ENCODE measurements at regions not wholly inside any gene's neighbourhood (a gene's known extent, or its start where the extent isn't known, plus 50 kb on each side); places are given as distances from the start of the nearest gene placed in this dataset.
"Not testable (repeated sequence)": the region's sequence is repeated elsewhere in the genome, so short reads cannot be mapped to it uniquely, and the experiment has no call there.

GRCh38 chr20:53804920-53805894, 211.6 kb upstream of the ZNF217 start:
- Histone ChIP-seq H3K9me3 (ENCODE audit: control insufficient read depth in 2 of 2, low read length in 2 of 2) (no peaks in the 10 kb centered on the region), H3K4me1 (ENCODE audit: control insufficient read depth, insufficient read depth, low read length, poor library complexity, severe bottlenecking) (no peaks in the 10 kb centered on the region), H3K36me3 (ENCODE audit: control insufficient read depth, insufficient read depth, low read length) (no peaks in the 10 kb centered on the region), H3K27ac (ENCODE audit: insufficient read depth, low read length, poor library complexity, severe bottlenecking) (no peak overlapping the region), H3K27me3 (ENCODE audit: control insufficient read depth, insufficient read depth, low read length) (no peaks in the 10 kb centered on the region), H3K4me3 (ENCODE audit: low read depth, low read length) (no peak overlapping the region)
- DNase-seq (no peak), ATAC-seq (ENCODE audit: low read depth in 2 of 2) (no peak)
- peaks cover 5% of the 10 kb centered on the region for H3K27me3 Mint-ChIP-seq
- H3K4me3 Mint-ChIP-seq, result no peak overlapping the region
- peaks cover 0 to 3% (median 0%) of the 10 kb centered on the region in 4 donors for H3K4me1 Mint-ChIP-seq
- no peaks in the 10 kb centered on the region for H3K36me3 Mint-ChIP-seq
- H3K27ac Mint-ChIP-seq, result peak overlapping the region in 2 of 3 donors; percentile 4 to 15
- no peaks in the 10 kb centered on the region for H3K9me3 Mint-ChIP-seq

- not testable (repeated sequence) for H3K4me3 ChIP-seq (ENCODE audit: low read depth, low read length); ATAC-seq (ENCODE audit: low read depth in 2 of 2); H3K27ac ChIP-seq (ENCODE audit: insufficient read depth, low read length, poor library complexity, severe bottlenecking); H3K36me3 ChIP-seq (ENCODE audit: control insufficient read depth, insufficient read depth, low read length); H3K27me3 Mint-ChIP-seq; H3K4me1 Mint-ChIP-seq; H3K9me3 ChIP-seq (ENCODE audit: control insufficient read depth in 2 of 2, low read length in 2 of 2); DNase-seq; H3K27me3 ChIP-seq (ENCODE audit: control insufficient read depth, insufficient read depth, low read length); H3K9me3 Mint-ChIP-seq; H3K36me3 Mint-ChIP-seq; H3K4me1 ChIP-seq (ENCODE audit: control insufficient read depth, insufficient read depth, low read length, poor library complexity, severe bottlenecking); H3K4me3 Mint-ChIP-seq
- H3K27ac Mint-ChIP-seq, result peak overlapping the region in 1 of 3 donors; percentile 4
These were observed 210.7 kb upstream of the ZNF217 start for GRCh38 chr20:53804308-53804707.

DNA sequence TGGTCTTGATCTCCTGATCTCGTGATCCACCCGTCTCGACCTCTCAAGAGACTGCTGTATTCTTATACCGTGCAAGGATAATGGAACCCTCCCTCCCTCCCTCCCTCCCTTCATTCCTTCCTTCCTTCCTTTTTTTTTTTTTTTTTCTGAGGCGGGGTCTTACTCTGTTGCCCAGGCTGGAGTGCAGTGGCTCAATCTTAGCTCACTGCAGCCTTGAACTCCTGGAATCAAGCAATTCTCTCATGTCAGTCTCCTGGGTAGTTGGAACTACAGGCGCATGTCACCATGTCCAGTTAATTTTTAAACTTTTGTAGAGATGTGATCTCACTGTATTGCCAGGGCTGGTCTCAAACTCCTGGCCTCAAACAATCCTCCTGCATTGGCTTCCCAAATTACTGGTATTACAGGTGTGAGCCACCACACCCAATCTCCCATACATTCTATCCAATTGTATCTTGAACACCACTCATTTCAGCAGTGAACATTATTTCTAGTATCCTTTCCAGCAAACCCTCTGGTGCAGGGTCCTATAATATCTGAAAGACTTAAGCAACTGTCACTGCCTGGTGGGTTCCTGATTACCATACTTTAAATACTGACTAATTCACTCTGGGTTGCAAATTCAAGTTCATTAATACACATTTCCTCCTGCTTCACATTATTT, 210.0 kb upstream of the ZNF217 start:
- Mint-ChIP-seq H3K4me3 (no peak overlapping the region), H3K4me1 (peaks cover 0 to 3% (median 1%) of the 10 kb centered on the region in 4 donors), H3K36me3 (no peaks in the 10 kb centered on the region), H3K27me3 (peaks cover 5% of the 10 kb centered on the region), H3K27ac (no peak overlapping the region), H3K9me3 (peaks cover 0 to 1% (median 0%) of the 10 kb centered on the region in 7 donors)
- ATAC-seq (ENCODE audit: low read depth in 2 of 2), result no peak
- Histone ChIP-seq H3K36me3 (ENCODE audit: control insufficient read depth, insufficient read depth, low read length) (no peaks in the 10 kb centered on the region), H3K27me3 (ENCODE audit: control insufficient read depth, insufficient read depth, low read length) (no peaks in the 10 kb centered on the region), H3K4me3 (ENCODE audit: low read depth, low read length) (no peak overlapping the region), H3K4me1 (ENCODE audit: control insufficient read depth, insufficient read depth, low read length, poor library complexity, severe bottlenecking) (no peaks in the 10 kb centered on the region), H3K9me3 (ENCODE audit: control insufficient read depth in 2 of 2, low read length in 2 of 2) (no peaks in the 10 kb centered on the region), H3K27ac (ENCODE audit: insufficient read depth, low read length, poor library complexity, severe bottlenecking) (no peak overlapping the region)
- no peak for DNase-seq

DNA sequence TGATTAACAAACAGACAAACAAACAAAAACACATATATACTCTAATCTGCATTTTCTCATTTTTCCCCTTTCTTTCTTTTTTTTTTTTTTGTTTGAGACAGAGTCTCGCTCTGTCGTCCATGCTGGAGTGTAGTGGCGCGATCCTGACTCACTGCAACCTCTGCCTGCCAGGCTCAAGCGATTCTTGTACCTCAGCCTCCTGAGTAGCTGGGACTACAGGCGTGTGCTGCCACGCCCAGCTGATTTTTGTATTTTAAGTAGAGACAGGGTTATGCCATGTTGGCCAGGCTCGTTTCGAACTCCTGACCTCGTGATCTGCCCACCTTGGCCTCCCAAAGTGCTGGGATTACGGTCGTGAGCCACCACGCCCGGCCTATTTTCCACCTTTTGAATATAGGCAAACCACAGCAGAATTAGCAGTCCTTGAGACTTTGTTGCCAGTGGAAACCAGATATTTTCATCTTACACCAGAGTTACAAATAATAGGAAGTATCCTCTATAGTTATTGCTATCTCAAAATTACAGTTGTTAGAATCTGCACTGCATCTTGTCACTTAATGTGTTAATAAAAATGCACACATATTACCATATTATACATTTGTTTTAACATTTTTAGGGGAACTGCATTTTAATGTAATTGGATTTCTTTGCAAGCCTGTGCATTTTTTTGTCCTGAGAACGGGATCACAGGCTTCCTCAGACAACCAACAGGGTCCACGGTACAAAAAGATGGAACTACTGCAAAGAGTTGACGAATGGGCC, 208.2 kb upstream of the ZNF217 start:
- no peaks in the 10 kb centered on the region for H3K4me1 ChIP-seq (ENCODE audit: control insufficient read depth, insufficient read depth, low read length, poor library complexity, severe bottlenecking)
- Mint-ChIP-seq H3K27ac (no peak overlapping the region), H3K36me3 (no peaks in the 10 kb centered on the region), H3K4me3 (no peak overlapping the region), H3K27me3 (peaks cover 5% of the 10 kb centered on the region), H3K4me1 (peaks cover 0 to 2% (median 0%) of the 10 kb centered on the region in 4 donors), H3K9me3 (peaks cover 0 to 3% (median 0%) of the 10 kb centered on the region in 7 donors)
- DNase-seq (no peak), ATAC-seq (ENCODE audit: low read depth in 2 of 2) (no peak)
- H3K36me3 ChIP-seq (ENCODE audit: control insufficient read depth, insufficient read depth, low read length), result no peaks in the 10 kb centered on the region
- no peaks in the 10 kb centered on the region for H3K27me3 ChIP-seq (ENCODE audit: control insufficient read depth, insufficient read depth, low read length)
- no peaks in the 10 kb centered on the region for H3K9me3 ChIP-seq (ENCODE audit: control insufficient read depth in 2 of 2, low read length in 2 of 2)
- no peak overlapping the region for H3K4me3 ChIP-seq (ENCODE audit: low read depth, low read length)
- no peak overlapping the region for H3K27ac ChIP-seq (ENCODE audit: insufficient read depth, low read length, poor library complexity, severe bottlenecking)

GRCh38 chr20:53800883-53801604, 207.4 kb upstream of the ZNF217 start:
- H3K4me3 Mint-ChIP-seq, result no peak overlapping the region
- H3K4me1 Mint-ChIP-seq, result peaks cover 0 to 2% (median 0%) of the 10 kb centered on the region in 4 donors
- H3K4me3 ChIP-seq (ENCODE audit: low read depth, low read length), result no peak overlapping the region
- no peaks in the 10 kb centered on the region for H3K27me3 ChIP-seq (ENCODE audit: control insufficient read depth, insufficient read depth, low read length)
- ATAC-seq (ENCODE audit: low read depth in 2 of 2), result no peak
- H3K27me3 Mint-ChIP-seq, result peaks cover 5% of the 10 kb centered on the region
- H3K9me3 ChIP-seq (ENCODE audit: control insufficient read depth in 2 of 2, low read length in 2 of 2), result no peaks in the 10 kb centered on the region
- DNase-seq, result no peak
- no peaks in the 10 kb centered on the region for H3K36me3 ChIP-seq (ENCODE audit: control insufficient read depth, insufficient read depth, low read length)
- no peak overlapping the region for H3K27ac ChIP-seq (ENCODE audit: insufficient read depth, low read length, poor library complexity, severe bottlenecking)
- no peaks in the 10 kb centered on the region for H3K36me3 Mint-ChIP-seq
- H3K27ac Mint-ChIP-seq, result peak overlapping the region in 1 of 3 donors; percentile 44
- peaks cover 0 to 3% (median 0%) of the 10 kb centered on the region in 7 donors for H3K9me3 Mint-ChIP-seq
- H3K4me1 ChIP-seq (ENCODE audit: control insufficient read depth, insufficient read depth, low read length, poor library complexity, severe bottlenecking), result no peaks in the 10 kb centered on the region

DNA sequence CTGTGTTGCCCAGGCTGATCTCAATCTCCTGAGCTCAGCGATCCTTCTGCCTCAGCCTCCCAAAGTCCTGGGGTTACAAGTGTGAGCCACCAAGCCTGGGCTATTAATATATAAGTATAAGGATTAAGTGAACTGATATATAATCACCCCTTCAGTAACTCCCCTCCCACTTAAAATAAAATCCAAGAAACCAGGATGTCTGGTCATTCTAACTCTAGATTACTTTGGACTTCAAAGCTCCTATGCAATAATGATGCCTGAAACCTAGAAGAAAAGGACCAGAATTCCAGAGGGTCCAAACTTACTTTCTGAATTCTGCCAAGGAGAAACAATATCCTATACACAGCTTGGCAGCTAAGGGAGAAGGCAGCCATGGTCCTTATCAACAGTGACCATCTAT, 206.8 kb upstream of the ZNF217 start:
- Histone ChIP-seq H3K36me3 (ENCODE audit: control insufficient read depth, insufficient read depth, low read length) (no peaks in the 10 kb centered on the region), H3K4me1 (ENCODE audit: control insufficient read depth, insufficient read depth, low read length, poor library complexity, severe bottlenecking) (no peaks in the 10 kb centered on the region), H3K9me3 (ENCODE audit: control insufficient read depth in 2 of 2, low read length in 2 of 2) (no peaks in the 10 kb centered on the region), H3K27ac (ENCODE audit: insufficient read depth, low read length, poor library complexity, severe bottlenecking) (no peak overlapping the region), H3K27me3 (ENCODE audit: control insufficient read depth, insufficient read depth, low read length) (no peaks in the 10 kb centered on the region), H3K4me3 (ENCODE audit: low read depth, low read length) (no peak overlapping the region)
- ATAC-seq (ENCODE audit: low read depth in 2 of 2) (no peak), DNase-seq (no peak)
- H3K27ac Mint-ChIP-seq, result no peak overlapping the region
- peaks cover 0 to 2% (median 0%) of the 10 kb centered on the region in 4 donors for H3K4me1 Mint-ChIP-seq
- H3K4me3 Mint-ChIP-seq, result no peak overlapping the region
- H3K36me3 Mint-ChIP-seq, result no peaks in the 10 kb centered on the region
- H3K9me3 Mint-ChIP-seq, result peaks cover 0 to 3% (median 0%) of the 10 kb centered on the region in 7 donors
- H3K27me3 Mint-ChIP-seq, result peaks cover 5% of the 10 kb centered on the region

DNA sequence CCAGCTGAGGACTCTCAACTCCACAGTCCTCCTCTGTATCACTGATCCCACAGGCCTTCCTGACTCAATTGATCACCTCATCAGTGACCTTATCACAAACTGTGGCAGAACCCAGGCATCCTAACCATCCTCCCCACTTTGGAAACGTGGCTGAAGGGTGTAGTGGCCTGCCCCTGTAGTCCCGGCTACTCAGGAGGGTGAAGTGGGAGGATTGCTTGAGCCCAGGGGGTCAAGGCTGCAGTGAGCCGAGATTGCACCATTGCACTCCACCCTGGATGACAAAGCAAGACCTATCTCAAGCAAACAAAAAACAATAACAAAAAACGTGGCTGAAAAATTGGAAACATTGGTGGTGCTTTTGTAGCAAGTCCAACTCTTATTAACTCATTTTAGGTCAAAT, 203.4 kb upstream of the ZNF217 start:
- H3K4me3 ChIP-seq (ENCODE audit: low read depth, low read length), result no peak overlapping the region
- Mint-ChIP-seq H3K36me3 (no peaks in the 10 kb centered on the region), H3K9me3 (peaks cover 0 to 3% (median 0%) of the 10 kb centered on the region in 7 donors), H3K27me3 (peaks cover 5% of the 10 kb centered on the region), H3K4me3 (no peak overlapping the region), H3K27ac (no peak overlapping the region), H3K4me1 (peaks cover 0 to 2% (median 0%) of the 10 kb centered on the region in 4 donors)
- H3K27me3 ChIP-seq (ENCODE audit: control insufficient read depth, insufficient read depth, low read length), result no peaks in the 10 kb centered on the region
- no peak overlapping the region for H3K27ac ChIP-seq (ENCODE audit: insufficient read depth, low read length, poor library complexity, severe bottlenecking)
- H3K36me3 ChIP-seq (ENCODE audit: control insufficient read depth, insufficient read depth, low read length), result no peaks in the 10 kb centered on the region
- H3K4me1 ChIP-seq (ENCODE audit: control insufficient read depth, insufficient read depth, low read length, poor library complexity, severe bottlenecking), result no peaks in the 10 kb centered on the region
- ATAC-seq (ENCODE audit: low read depth in 2 of 2) (no peak), DNase-seq (no peak)
- no peaks in the 10 kb centered on the region for H3K9me3 ChIP-seq (ENCODE audit: control insufficient read depth in 2 of 2, low read length in 2 of 2)
